ENCODE measurements at regions not wholly inside any gene's neighbourhood (a gene's known extent, or its start where the extent isn't known, plus 50 kb on each side); places are given as distances from the start of the nearest gene placed in this dataset.

DNA sequence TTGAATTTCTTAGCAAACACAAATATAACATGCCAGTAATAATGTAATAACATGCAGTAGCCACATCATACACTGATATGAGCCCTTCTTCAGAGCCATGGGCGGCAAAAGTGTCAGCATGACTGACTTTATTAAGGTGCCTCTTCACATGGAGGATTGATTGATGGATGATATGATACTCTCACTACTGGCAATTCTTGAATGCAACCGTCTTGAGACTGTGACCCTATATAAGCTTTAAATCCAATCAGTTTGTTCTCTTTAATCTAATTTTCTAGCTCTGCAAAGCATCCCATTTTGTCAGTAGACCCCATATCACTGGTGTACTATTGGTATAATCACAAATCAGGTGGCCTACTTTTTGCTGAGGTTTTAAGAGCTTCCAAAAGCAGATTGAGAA is 463.7 kb upstream of the ROBO2 start:
- no peaks in the 10 kb centered on the region for H3K79me2 ChIP-seq (ENCODE audit: insufficient read depth, low read depth)
- H3K27ac ChIP-seq = no peak overlapping the region
- H3K36me3 ChIP-seq (ENCODE audit: insufficient read depth) = no peaks in the 10 kb centered on the region
- H3K4me2 ChIP-seq = no peak overlapping the region
- no peaks in the 10 kb centered on the region for H3K4me1 ChIP-seq (ENCODE audit: low read depth, poor library complexity, severe bottlenecking)
- H3K4me3 ChIP-seq (IDR thresholded peaks at IDR 0.05; ENCODE audit: insufficient read depth, low read depth, low read length) = no peak overlapping the region
- no peak overlapping the region for H3K9ac ChIP-seq
- TF ChIP-seq, protein P1, sequence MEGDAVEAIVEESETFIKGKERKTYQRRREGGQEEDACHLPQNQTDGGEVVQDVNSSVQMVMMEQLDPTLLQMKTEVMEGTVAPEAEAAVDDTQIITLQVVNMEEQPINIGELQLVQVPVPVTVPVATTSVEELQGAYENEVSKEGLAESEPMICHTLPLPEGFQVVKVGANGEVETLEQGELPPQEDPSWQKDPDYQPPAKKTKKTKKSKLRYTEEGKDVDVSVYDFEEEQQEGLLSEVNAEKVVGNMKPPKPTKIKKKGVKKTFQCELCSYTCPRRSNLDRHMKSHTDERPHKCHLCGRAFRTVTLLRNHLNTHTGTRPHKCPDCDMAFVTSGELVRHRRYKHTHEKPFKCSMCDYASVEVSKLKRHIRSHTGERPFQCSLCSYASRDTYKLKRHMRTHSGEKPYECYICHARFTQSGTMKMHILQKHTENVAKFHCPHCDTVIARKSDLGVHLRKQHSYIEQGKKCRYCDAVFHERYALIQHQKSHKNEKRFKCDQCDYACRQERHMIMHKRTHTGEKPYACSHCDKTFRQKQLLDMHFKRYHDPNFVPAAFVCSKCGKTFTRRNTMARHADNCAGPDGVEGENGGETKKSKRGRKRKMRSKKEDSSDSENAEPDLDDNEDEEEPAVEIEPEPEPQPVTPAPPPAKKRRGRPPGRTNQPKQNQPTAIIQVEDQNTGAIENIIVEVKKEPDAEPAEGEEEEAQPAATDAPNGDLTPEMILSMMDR (conservative IDR thresholded peaks at IDR 0.05; ENCODE audit: low read depth, low read length) = no peak
- no peaks in the 10 kb centered on the region for H3K27me3 ChIP-seq (ENCODE audit: insufficient read depth, low read depth)
- H2AFZ ChIP-seq (ENCODE audit: low read depth) = no peak overlapping the region
- H4K20me1 ChIP-seq (ENCODE audit: insufficient read depth) = no peaks in the 10 kb centered on the region

DNA sequence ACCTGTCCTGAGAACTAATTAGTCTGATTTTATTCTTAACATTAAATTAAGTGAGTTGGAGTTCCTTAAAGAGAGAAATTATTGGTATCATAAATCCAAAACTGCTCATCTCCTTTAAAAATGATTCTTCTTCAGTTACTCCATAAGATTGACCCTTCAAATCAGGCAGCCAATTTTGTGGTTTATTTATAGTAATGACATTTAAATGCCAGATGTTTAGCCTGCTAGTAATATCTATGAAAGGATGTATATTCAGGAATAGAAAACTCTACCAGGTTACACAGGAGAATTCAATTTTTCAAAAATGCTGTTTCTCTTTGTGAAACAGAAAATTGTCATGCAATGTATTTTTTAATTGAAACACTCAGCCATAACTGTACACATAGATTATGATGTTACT is 457.8 kb upstream of the ROBO2 start:
- no peak overlapping the region for H3K27ac ChIP-seq
- no peaks in the 10 kb centered on the region for H3K4me1 ChIP-seq (ENCODE audit: low read depth, poor library complexity, severe bottlenecking)
- H3K27me3 ChIP-seq (ENCODE audit: insufficient read depth, low read depth) = no peaks in the 10 kb centered on the region
- no peaks in the 10 kb centered on the region for H3K79me2 ChIP-seq (ENCODE audit: insufficient read depth, low read depth)
- H2AFZ ChIP-seq (ENCODE audit: low read depth) = no peak overlapping the region
- H3K4me3 ChIP-seq (IDR thresholded peaks at IDR 0.05; ENCODE audit: insufficient read depth, low read depth, low read length) = no peak overlapping the region
- no peak overlapping the region for H3K9ac ChIP-seq
- H4K20me1 ChIP-seq (ENCODE audit: insufficient read depth) = no peaks in the 10 kb centered on the region
- no peaks in the 10 kb centered on the region for H3K36me3 ChIP-seq (ENCODE audit: insufficient read depth)
- TF ChIP-seq, protein P1 (conservative IDR thresholded peaks at IDR 0.05; ENCODE audit: low read depth, low read length) = no peak
- H3K4me2 ChIP-seq = no peak overlapping the region

DNA sequence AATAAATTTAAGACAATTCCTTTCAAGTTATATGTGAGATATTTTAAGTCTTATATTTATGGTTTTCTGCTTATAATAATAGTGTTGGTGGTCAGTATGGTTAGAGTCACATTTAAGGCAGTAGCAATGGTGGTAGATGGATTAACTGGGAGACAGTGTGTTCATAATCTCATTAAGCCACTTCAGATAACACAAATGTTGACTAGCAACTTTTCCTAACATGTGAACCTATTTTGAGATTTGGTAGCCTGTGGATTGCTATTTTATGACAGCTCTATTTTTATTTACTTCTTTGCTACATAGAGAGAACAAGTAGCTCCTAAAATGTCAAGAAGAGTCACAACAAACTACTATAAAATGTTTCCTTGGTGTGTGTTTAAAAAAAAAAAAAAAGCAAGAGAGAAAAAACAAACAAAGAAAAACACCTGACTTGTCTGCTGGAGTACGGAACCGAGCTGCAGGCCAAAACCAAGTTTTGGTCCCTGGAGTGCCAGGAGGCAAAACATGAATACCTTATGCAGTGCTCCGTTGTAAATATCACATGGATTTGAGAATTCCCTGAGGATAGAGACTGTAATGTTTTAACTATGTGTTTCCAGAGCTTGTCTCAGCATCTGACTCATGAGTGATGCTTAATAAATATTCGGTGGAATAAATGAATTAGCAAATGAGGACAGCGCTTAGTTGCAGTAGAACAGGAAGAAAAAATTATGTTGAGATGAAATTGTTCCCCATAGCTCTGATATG is 457.1 kb upstream of the ROBO2 start:
- no peaks in the 10 kb centered on the region for H4K20me1 ChIP-seq (ENCODE audit: insufficient read depth)
- no peak overlapping the region for H2AFZ ChIP-seq (ENCODE audit: low read depth)
- no peak overlapping the region for H3K4me2 ChIP-seq
- no peak overlapping the region for H3K4me3 ChIP-seq (IDR thresholded peaks at IDR 0.05; ENCODE audit: insufficient read depth, low read depth, low read length)
- no peak overlapping the region for H3K27ac ChIP-seq
- H3K36me3 ChIP-seq (ENCODE audit: insufficient read depth) = no peaks in the 10 kb centered on the region
- H3K9ac ChIP-seq = no peak overlapping the region
- no peaks in the 10 kb centered on the region for H3K4me1 ChIP-seq (ENCODE audit: low read depth, poor library complexity, severe bottlenecking)
- TF ChIP-seq, protein P1 (conservative IDR thresholded peaks at IDR 0.05; ENCODE audit: low read depth, low read length) = no peak
- H3K79me2 ChIP-seq (ENCODE audit: insufficient read depth, low read depth) = no peaks in the 10 kb centered on the region
- no peaks in the 10 kb centered on the region for H3K27me3 ChIP-seq (ENCODE audit: insufficient read depth, low read depth)

DNA sequence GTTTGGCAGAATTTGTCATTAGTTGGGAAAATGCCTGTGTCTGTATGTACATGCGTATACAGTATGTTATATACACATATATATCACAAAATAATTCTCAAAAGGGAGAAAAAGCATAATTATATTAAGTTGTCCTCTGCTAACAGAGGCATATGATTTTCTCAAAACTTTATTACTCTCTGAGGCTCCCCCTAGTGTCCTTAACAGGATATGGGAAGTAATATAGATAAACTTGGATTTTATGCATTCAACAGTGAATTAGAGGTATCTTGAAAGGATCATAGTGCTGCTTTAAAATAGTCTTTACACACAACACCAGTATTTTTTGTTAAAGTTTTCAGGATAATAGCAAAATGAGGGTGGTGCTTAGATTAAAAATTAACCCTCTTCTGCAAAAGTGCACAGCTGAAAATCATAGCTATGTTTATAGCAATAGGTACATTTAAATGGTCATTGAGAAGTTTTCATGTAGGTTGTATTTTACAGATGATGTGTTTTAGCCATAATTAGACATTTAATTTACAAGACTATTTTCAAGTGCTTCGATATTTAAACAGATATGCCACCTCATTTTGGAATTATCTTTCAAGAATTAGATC is 454.0 kb upstream of the ROBO2 start:
- H2AFZ ChIP-seq (ENCODE audit: low read depth) = no peak overlapping the region
- TF ChIP-seq, protein P1 (conservative IDR thresholded peaks at IDR 0.05; ENCODE audit: low read depth, low read length) = peak; percentile 57; the same call in 1 of the 2 replicates
- no peaks in the 10 kb centered on the region for H3K27me3 ChIP-seq (ENCODE audit: insufficient read depth, low read depth)
- no peak overlapping the region for H3K4me2 ChIP-seq
- no peak overlapping the region for H3K9ac ChIP-seq
- no peaks in the 10 kb centered on the region for H4K20me1 ChIP-seq (ENCODE audit: insufficient read depth)
- no peaks in the 10 kb centered on the region for H3K79me2 ChIP-seq (ENCODE audit: insufficient read depth, low read depth)
- H3K4me1 ChIP-seq (ENCODE audit: low read depth, poor library complexity, severe bottlenecking) = no peaks in the 10 kb centered on the region
- H3K27ac ChIP-seq = no peak overlapping the region
- no peak overlapping the region for H3K4me3 ChIP-seq (IDR thresholded peaks at IDR 0.05; ENCODE audit: insufficient read depth, low read depth, low read length)
- no peaks in the 10 kb centered on the region for H3K36me3 ChIP-seq (ENCODE audit: insufficient read depth)
